ENCODE measurements at regions not wholly inside any gene's neighbourhood (a gene's known extent, or its start where the extent isn't known, plus 50 kb on each side); places are given as distances from the start of the nearest gene placed in this dataset.
"Not testable (repeated sequence)": the region's sequence is repeated elsewhere in the genome, so short reads cannot be mapped to it uniquely, and the experiment has no call there.

- ATAC-seq (ENCODE audit: insufficient read depth, low FRiP score) (no peak), DNase-seq (no peak)
- TF ChIP-seq CTCF (IDR thresholded peaks at IDR 0.05; ENCODE audit: control extremely low read depth, extremely low read depth), result no peak
- Histone ChIP-seq H3K27me3 (ENCODE audit: control insufficient read depth in 3 of 3, insufficient read depth in 3 of 3, low read length in 2 of 3) (no peaks in the 10 kb centered on the region), H3K4me3 (no peak overlapping the region), H3K4me1 (ENCODE audit: control insufficient read depth in 5 of 5, insufficient read depth in 5 of 5, low read length in 5 of 5) (no peaks in the 10 kb centered on the region), H3K9me3 (ENCODE audit: control insufficient read depth in 4 of 4, insufficient read depth in 3 of 4, low read length in 3 of 4) (no peaks in the 10 kb centered on the region), H3K36me3 (ENCODE audit: control insufficient read depth in 4 of 4, insufficient read depth in 4 of 4, low read length in 4 of 4) (no peaks in the 10 kb centered on the region), H3K9ac (ENCODE audit: insufficient read depth in 1 of 2, low read length in 2 of 2) (no peak overlapping the region), H3K27ac (ENCODE audit: low read depth in 1 of 2, low read length in 1 of 2) (no peak overlapping the region)
- 74 to 84% methylated on average over 3 of the region's 3 CpGs for WGBS, 2 donors
Observed at GRCh38 chrX:65877953-65878352, 161.9 kb downstream of the VSIG4 start.

DNA sequence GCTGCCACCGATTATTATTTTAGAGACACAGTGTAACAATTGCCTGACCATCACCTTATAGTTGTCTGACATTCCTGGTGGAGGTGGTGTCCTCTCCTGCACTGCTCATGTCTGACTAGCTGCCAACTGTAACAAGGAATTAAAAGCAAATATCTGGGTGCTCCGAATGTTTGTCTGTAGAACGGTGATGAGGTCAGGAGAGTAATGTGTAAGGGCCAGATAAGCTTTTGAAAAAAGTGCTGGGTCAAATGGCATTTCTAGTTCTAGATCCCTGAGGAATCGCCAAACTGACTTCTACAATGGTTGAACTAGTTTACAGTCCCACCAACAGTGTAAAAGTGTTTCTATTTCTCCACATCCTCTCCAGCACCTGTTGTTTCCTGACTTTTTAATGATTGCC, 164.3 kb downstream of the VSIG4 start:
- not testable (repeated sequence) for DNase-seq; H3K9ac ChIP-seq (ENCODE audit: insufficient read depth in 1 of 2, low read length in 2 of 2); H3K27me3 ChIP-seq (ENCODE audit: control insufficient read depth in 3 of 3, insufficient read depth in 3 of 3, low read length in 2 of 3); H3K27ac ChIP-seq (ENCODE audit: low read depth in 1 of 2, low read length in 1 of 2); H3K36me3 ChIP-seq (ENCODE audit: control insufficient read depth in 4 of 4, insufficient read depth in 4 of 4, low read length in 4 of 4); H3K4me1 ChIP-seq (ENCODE audit: control insufficient read depth in 5 of 5, insufficient read depth in 5 of 5, low read length in 5 of 5); H3K4me3 ChIP-seq; H3K9me3 ChIP-seq (ENCODE audit: control insufficient read depth in 4 of 4, insufficient read depth in 3 of 4, low read length in 3 of 4)
- WGBS, 2 donors, result 69 to 81% methylated on average over 4 of the region's 4 CpGs
- ATAC-seq (ENCODE audit: insufficient read depth, low FRiP score), result peak; percentile 53

GRCh38 chrX:65874765-65875164, 165.1 kb downstream of the VSIG4 start:
- WGBS, 2 donors, result 61 to 88% methylated on average over 5 of the region's 5 CpGs
- no peak for TF ChIP-seq CTCF (IDR thresholded peaks at IDR 0.05; ENCODE audit: control extremely low read depth, extremely low read depth)
- H3K36me3 ChIP-seq (ENCODE audit: control insufficient read depth in 4 of 4, insufficient read depth in 4 of 4, low read length in 4 of 4), result no peaks in the 10 kb centered on the region
- no peaks in the 10 kb centered on the region for H3K4me1 ChIP-seq (ENCODE audit: control insufficient read depth in 5 of 5, insufficient read depth in 5 of 5, low read length in 5 of 5)
- DNase-seq (no peak), ATAC-seq (ENCODE audit: insufficient read depth, low FRiP score) (peak; percentile 41)
- no peak overlapping the region for H3K4me3 ChIP-seq
- no peak overlapping the region for H3K27ac ChIP-seq (ENCODE audit: low read depth in 1 of 2, low read length in 1 of 2)
- no peaks in the 10 kb centered on the region for H3K9me3 ChIP-seq (ENCODE audit: control insufficient read depth in 4 of 4, insufficient read depth in 3 of 4, low read length in 3 of 4)
- no peak overlapping the region for H3K9ac ChIP-seq (ENCODE audit: insufficient read depth in 1 of 2, low read length in 2 of 2)
- H3K27me3 ChIP-seq (ENCODE audit: control insufficient read depth in 3 of 3, insufficient read depth in 3 of 3, low read length in 2 of 3), result no peaks in the 10 kb centered on the region

DNA sequence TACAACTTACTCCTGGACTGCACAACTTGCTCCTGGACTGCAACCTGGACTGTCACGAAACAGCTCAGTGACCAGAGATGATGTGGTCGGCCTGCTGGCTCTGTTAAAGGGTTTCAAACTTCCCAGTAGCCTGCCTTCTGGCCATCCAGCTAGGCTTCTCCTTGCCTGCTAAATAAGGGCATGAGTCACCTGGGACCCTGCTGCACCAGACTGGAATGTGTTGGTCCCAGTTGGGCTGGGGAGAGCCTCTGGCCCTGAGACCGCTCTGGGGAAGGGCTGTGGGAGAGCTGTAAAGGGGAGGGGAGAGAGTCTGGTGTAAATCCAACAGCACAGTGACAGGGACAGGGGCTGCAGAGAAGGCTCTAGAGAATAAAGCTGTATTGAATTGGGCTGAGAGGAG, 165.8 kb downstream of the VSIG4 start:
- H3K36me3 ChIP-seq (ENCODE audit: control insufficient read depth in 4 of 4, insufficient read depth in 4 of 4, low read length in 4 of 4), result no peaks in the 10 kb centered on the region
- H3K27me3 ChIP-seq (ENCODE audit: control insufficient read depth in 3 of 3, insufficient read depth in 3 of 3, low read length in 2 of 3), result no peaks in the 10 kb centered on the region
- H3K4me3 ChIP-seq, result no peak overlapping the region
- TF ChIP-seq CTCF (IDR thresholded peaks at IDR 0.05; ENCODE audit: control extremely low read depth, extremely low read depth), result no peak
- H3K27ac ChIP-seq (ENCODE audit: low read depth in 1 of 2, low read length in 1 of 2), result no peak overlapping the region
- H3K4me1 ChIP-seq (ENCODE audit: control insufficient read depth in 5 of 5, insufficient read depth in 5 of 5, low read length in 5 of 5), result no peaks in the 10 kb centered on the region
- H3K9me3 ChIP-seq (ENCODE audit: control insufficient read depth in 4 of 4, insufficient read depth in 3 of 4, low read length in 3 of 4), result no peaks in the 10 kb centered on the region
- 75 to 96% methylated on average over 3 of the region's 3 CpGs for WGBS, 2 donors
- no peak for ATAC-seq (ENCODE audit: insufficient read depth, low FRiP score)
- H3K9ac ChIP-seq (ENCODE audit: insufficient read depth in 1 of 2, low read length in 2 of 2), result no peak overlapping the region
- no peak for DNase-seq

Measured in lung (tissue), 11 donors.